ENCODE measurements at regions not wholly inside any gene's neighbourhood (a gene's known extent, or its start where the extent isn't known, plus 50 kb on each side); places are given as distances from the start of the nearest gene placed in this dataset.

- Histone ChIP-seq H3K79me2 (replicated peaks; ENCODE audit: insufficient read depth, low read length) (no peaks in the 10 kb centered on the region), H3K27me3 (ENCODE audit: insufficient read depth, low read depth, low read length) (no peaks in the 10 kb centered on the region), H3K27ac (ENCODE audit: low read length) (no peak overlapping the region), H2AFZ (ENCODE audit: low read depth, low read length) (no peak overlapping the region), H3F3A (ENCODE audit: insufficient read depth, low read length, poor library complexity, severe bottlenecking) (no peaks in the 10 kb centered on the region), H3K36me3 (ENCODE audit: insufficient read depth, low read length) (no peaks in the 10 kb centered on the region), H4K20me1 (ENCODE audit: insufficient read depth) (no peaks in the 10 kb centered on the region), H3K4me2 (ENCODE audit: low read length) (no peak overlapping the region), H3K4me3 (ENCODE audit: low read length) (no peak overlapping the region), H3K9me3 (ENCODE audit: low read length) (no peaks in the 10 kb centered on the region), H3K9ac (ENCODE audit: low read length) (no peak overlapping the region), H3K9me2 (ENCODE audit: insufficient read depth, low read length) (no peaks in the 10 kb centered on the region)
- TF ChIP-seq EP300 (conservative IDR thresholded peaks at IDR 0.05; ENCODE audit: poor library complexity, severe bottlenecking): no peak
- no peak for TF ChIP-seq RAD21 (conservative IDR thresholded peaks at IDR 0.05)
- TF ChIP-seq REST (IDR thresholded peaks at IDR 0.05; ENCODE audit: borderline replicate concordance): no peak
- TF ChIP-seq EZH2 (IDR thresholded peaks at IDR 0.05; ENCODE audit: borderline replicate concordance, insufficient read depth, low read length, poor library complexity, severe bottlenecking): no peak
- TF ChIP-seq CTCF (IDR thresholded peaks at IDR 0.05; ENCODE audit: poor library complexity, severe bottlenecking): no peak
- no peak for TF ChIP-seq TAF1 (IDR thresholded peaks at IDR 0.05; ENCODE audit: low read depth)
Observed at GRCh38 chr4:120616041-120616440, 306.5 kb downstream of the PRDM5 start.

- H3K27ac ChIP-seq (ENCODE audit: low read length): no peak overlapping the region
- H3K9me3 ChIP-seq (ENCODE audit: low read length): no peaks in the 10 kb centered on the region
- no peak for TF ChIP-seq CTCF (IDR thresholded peaks at IDR 0.05; ENCODE audit: poor library complexity, severe bottlenecking)
- no peak for TF ChIP-seq RAD21 (conservative IDR thresholded peaks at IDR 0.05)
- no peak for TF ChIP-seq POLR2AphosphoS5 (IDR thresholded peaks at IDR 0.05)
- no peak for TF ChIP-seq TAF1 (IDR thresholded peaks at IDR 0.05; ENCODE audit: low read depth)
- TF ChIP-seq SMC3 (conservative IDR thresholded peaks at IDR 0.05; ENCODE audit: poor library complexity): no peak
- no peak for TF ChIP-seq REST (IDR thresholded peaks at IDR 0.05; ENCODE audit: borderline replicate concordance)
- TF ChIP-seq EP300 (conservative IDR thresholded peaks at IDR 0.05; ENCODE audit: poor library complexity, severe bottlenecking): no peak
- no peak for TF ChIP-seq EZH2 (IDR thresholded peaks at IDR 0.05; ENCODE audit: borderline replicate concordance, insufficient read depth, low read length, poor library complexity, severe bottlenecking)
- TF ChIP-seq MXI1 (conservative IDR thresholded peaks at IDR 0.05; ENCODE audit: poor library complexity, severe bottlenecking): no peak
- H3K4me3 ChIP-seq (ENCODE audit: low read length): no peak overlapping the region
- H3K27me3 ChIP-seq (ENCODE audit: insufficient read depth, low read depth, low read length): no peaks in the 10 kb centered on the region
- H3K4me2 ChIP-seq (ENCODE audit: low read length): no peak overlapping the region
- H2AFZ ChIP-seq (ENCODE audit: low read depth, low read length): no peak overlapping the region
- H3F3A ChIP-seq (ENCODE audit: insufficient read depth, low read length, poor library complexity, severe bottlenecking): no peaks in the 10 kb centered on the region
- H4K20me1 ChIP-seq (ENCODE audit: insufficient read depth): no peaks in the 10 kb centered on the region
- no peak overlapping the region for H3K9ac ChIP-seq (ENCODE audit: low read length)
- H3K79me2 ChIP-seq (replicated peaks; ENCODE audit: insufficient read depth, low read length): no peaks in the 10 kb centered on the region
- no peaks in the 10 kb centered on the region for H3K36me3 ChIP-seq (ENCODE audit: insufficient read depth, low read length)
- no peaks in the 10 kb centered on the region for H3K9me2 ChIP-seq (ENCODE audit: insufficient read depth, low read length)
Observed at GRCh38 chr4:120613778-120614177, 308.7 kb downstream of the PRDM5 start.
